Bronchial epithelial cell (primary cell): ENCODE measurements at regions not wholly inside any gene's neighbourhood (a gene's known extent, or its start where the extent isn't known, plus 50 kb on each side); places are given as distances from the start of the nearest gene placed in this dataset.

Experiments used
- DNase-seq: peaks from one replicate; pipeline ENCODE4 v3.0.0-alpha.2; 2010; ENCODE audit warnings: low read depth
- FAIRE-seq: peaks from 2 replicates; lab custom pipeline; 2011; peaks lifted over from hg19 to GRCh38; lab: Jason Lieb, UNC
- H3K27me3 ChIP-seq: 2 replicates; pipeline ENCODE4 v1.5.1; 2011; ENCODE audit warnings: low read length; ENCODE audit not compliant: control insufficient read depth, insufficient read depth
- H3K36me3 ChIP-seq: 2 replicates; pipeline ENCODE4 v1.5.1; 2011; ENCODE audit warnings: low read length; ENCODE audit not compliant: control insufficient read depth, insufficient read depth
- H3K4me3 ChIP-seq: 2 replicates; pipeline ENCODE4 v1.5.1; 2011; ENCODE audit warnings: mild to moderate bottlenecking, low read depth, low read length, control low read depth
- TF ChIP-seq, protein P1 (sequence below): IDR thresholded peaks from 2 replicates; pipeline ENCODE4 v1.5.1; 2011; ENCODE audit warnings: mild to moderate bottlenecking, moderate library complexity, low read length, control low read depth, inconsistent platforms; ENCODE audit not compliant: insufficient read depth, severe bottlenecking

- no peak for FAIRE-seq
- no peak overlapping the region for H3K4me3 ChIP-seq
- TF ChIP-seq, protein P1, sequence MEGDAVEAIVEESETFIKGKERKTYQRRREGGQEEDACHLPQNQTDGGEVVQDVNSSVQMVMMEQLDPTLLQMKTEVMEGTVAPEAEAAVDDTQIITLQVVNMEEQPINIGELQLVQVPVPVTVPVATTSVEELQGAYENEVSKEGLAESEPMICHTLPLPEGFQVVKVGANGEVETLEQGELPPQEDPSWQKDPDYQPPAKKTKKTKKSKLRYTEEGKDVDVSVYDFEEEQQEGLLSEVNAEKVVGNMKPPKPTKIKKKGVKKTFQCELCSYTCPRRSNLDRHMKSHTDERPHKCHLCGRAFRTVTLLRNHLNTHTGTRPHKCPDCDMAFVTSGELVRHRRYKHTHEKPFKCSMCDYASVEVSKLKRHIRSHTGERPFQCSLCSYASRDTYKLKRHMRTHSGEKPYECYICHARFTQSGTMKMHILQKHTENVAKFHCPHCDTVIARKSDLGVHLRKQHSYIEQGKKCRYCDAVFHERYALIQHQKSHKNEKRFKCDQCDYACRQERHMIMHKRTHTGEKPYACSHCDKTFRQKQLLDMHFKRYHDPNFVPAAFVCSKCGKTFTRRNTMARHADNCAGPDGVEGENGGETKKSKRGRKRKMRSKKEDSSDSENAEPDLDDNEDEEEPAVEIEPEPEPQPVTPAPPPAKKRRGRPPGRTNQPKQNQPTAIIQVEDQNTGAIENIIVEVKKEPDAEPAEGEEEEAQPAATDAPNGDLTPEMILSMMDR, result no peak
- H3K27me3 ChIP-seq, result no peaks in the 10 kb centered on the region
- DNase-seq, result no peak
- H3K36me3 ChIP-seq, result no peaks in the 10 kb centered on the region
Observed at GRCh38 chr9:11902610-11903009, 790.6 kb upstream of the TYRP1 start.

DNA sequence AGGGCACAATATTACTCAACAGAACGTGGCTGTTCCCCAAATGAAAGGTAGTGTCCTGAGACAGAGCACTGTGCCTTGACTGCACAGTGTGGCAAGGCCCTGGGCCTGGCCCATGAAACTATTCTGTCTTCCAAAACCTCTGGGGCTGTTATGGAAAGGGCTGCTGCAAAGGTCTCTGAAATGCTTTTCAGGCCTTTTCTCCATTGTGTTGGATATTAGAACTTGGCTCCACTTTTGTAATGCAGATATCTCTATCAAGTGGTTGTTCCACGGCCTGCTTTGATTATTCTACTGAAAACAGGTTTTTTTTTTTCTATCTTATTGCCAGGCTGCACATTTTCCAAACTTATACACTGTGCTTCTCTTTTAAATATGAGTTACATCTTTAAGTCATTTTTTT, 777.5 kb upstream of the TYRP1 start:
- FAIRE-seq, result no peak
- no peak for DNase-seq
- no peaks in the 10 kb centered on the region for H3K27me3 ChIP-seq
- no peak overlapping the region for H3K4me3 ChIP-seq
- TF ChIP-seq, protein P1, result no peak
- H3K36me3 ChIP-seq, result no peaks in the 10 kb centered on the region

GRCh38 chr9:11928871-11929321, 764.3 kb upstream of the TYRP1 start:
- Histone ChIP-seq H3K4me3 (no peak overlapping the region), H3K36me3 (no peaks in the 10 kb centered on the region), H3K27me3 (no peaks in the 10 kb centered on the region)
- no peak for FAIRE-seq
- TF ChIP-seq, protein P1, result no peak
- no peak for DNase-seq

DNA sequence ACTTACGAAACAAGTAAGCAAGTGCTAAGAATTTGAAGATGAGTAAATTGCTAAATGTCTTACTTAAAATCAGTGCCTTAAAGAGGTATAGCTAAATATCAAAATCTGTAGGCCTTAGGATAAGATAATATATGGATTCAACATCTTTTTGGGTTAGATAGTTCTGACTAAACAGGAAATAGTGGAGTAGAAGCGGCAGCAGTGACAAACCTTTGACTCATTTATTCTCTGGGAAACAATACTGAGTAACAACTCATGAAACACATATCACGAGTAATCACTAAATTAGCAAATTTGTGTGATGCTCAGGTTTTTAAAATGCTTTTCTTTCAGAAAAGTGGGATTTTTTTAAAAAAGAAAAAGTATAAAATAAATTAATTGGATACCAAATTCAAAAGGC, 762.1 kb upstream of the TYRP1 start:
- DNase-seq (peak; percentile 51), FAIRE-seq (no peak)
- no peaks in the 10 kb centered on the region for H3K36me3 ChIP-seq
- no peaks in the 10 kb centered on the region for H3K27me3 ChIP-seq
- TF ChIP-seq, protein P1, result no peak
- no peak overlapping the region for H3K4me3 ChIP-seq

DNA sequence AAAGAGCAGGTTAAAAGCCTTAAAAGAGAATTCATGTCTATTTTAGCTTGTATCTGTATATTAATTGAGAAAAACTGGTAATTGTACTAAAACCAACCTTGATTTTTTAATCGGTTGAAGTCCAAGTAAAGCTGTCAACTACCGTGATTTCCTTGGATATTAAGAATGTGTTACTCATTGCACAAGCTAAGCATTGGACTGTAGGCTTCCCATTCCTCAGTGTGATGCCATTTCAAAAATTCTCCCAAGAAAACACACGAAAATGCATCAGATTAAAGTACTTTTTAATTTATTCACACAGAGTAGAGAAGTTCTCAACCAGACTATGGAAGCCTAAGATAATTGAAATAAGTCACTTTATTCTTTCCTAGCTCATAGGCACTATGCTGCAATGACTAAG, 761.4 kb upstream of the TYRP1 start:
- TF ChIP-seq, protein P1, result no peak
- DNase-seq, result no peak
- no peak for FAIRE-seq

DNA sequence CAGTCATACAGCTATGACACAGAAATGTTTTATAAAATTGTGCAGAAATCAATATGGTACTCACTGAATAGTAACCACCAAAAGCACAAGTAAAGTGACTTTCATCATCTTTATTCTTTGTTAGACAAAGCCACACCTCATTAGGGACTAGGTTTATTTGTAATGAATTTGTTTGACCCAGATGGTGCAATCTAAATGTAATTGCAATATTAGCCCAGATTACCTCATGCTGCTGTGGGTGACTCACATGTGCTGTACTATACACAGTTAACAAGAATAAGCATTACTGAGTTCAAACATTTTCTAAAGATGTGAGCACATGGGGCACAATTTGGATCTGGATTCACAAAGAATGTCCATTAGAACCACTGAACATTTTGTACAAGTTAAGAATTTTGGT, 759.3 kb upstream of the TYRP1 start:
- Histone ChIP-seq H3K27me3 (no peaks in the 10 kb centered on the region), H3K36me3 (no peaks in the 10 kb centered on the region), H3K4me3 (no peak overlapping the region)
- TF ChIP-seq, protein P1, result no peak
- DNase-seq, result peak; percentile 83
- FAIRE-seq, result no peak

More for the DNA sequence above, 761.4 kb upstream of the TYRP1 start:
- H3K27me3 ChIP-seq, result no peaks in the 10 kb centered on the region
- H3K4me3 ChIP-seq, result no peak overlapping the region
- H3K36me3 ChIP-seq, result no peaks in the 10 kb centered on the region
